SK-N-SH treated with all-trans-retinoic acid at 6 μM for 48 hours (cell line): ENCODE measurements at regions not wholly inside any gene's neighbourhood (a gene's known extent, or its start where the extent isn't known, plus 50 kb on each side); places are given as distances from the start of the nearest gene placed in this dataset.

Source experiments
- OSR1 ChIP-seq: fragments of 250-450 bp; sonication (Bioruptor Pico); IDR thresholded peaks from 2 replicates; pipeline ENCODE4 v1.8.0; 2022; ENCODE audit warnings: moderate library complexity, mild to moderate bottlenecking, inconsistent platforms
- ZFP3 ChIP-seq: fragments of 250-450 bp; sonication (Bioruptor Pico); IDR thresholded peaks from 2 replicates; pipeline ENCODE4 v1.5.0; 2020; ENCODE audit warnings: mild to moderate bottlenecking, moderate library complexity
- ZFP30 ChIP-seq: fragments of 450-650 bp; formaldehyde crosslinking; IDR thresholded peaks from 2 replicates; pipeline ENCODE4 v1.5.0; 2022; ENCODE audit warnings: mild to moderate bottlenecking, moderate library complexity
- ZNF565 ChIP-seq: fragments of 450-650 bp; formaldehyde crosslinking; conservative IDR thresholded peaks from 2 replicates; pipeline ENCODE4 v1.5.0; 2020; ENCODE audit warnings: low read depth, mild to moderate bottlenecking, moderate library complexity
- ZNF70 ChIP-seq: fragments of 450-650 bp; formaldehyde crosslinking; IDR thresholded peaks from 2 replicates; pipeline ENCODE4 v1.5.0; 2020; ENCODE audit warnings: mild to moderate bottlenecking, moderate library complexity
- ZNF8 ChIP-seq: fragments of 450-650 bp; formaldehyde crosslinking; IDR thresholded peaks from 2 replicates; pipeline ENCODE4 v1.5.0; 2020; ENCODE audit warnings: mild to moderate bottlenecking, moderate library complexity
- TF ChIP-seq, protein P1 (sequence below): fragments of 250-450 bp; sonication (Bioruptor Pico); IDR thresholded peaks from 2 replicates; pipeline ENCODE4 v1.8.0; 2020; ENCODE audit warnings: mild to moderate bottlenecking, moderate library complexity, borderline replicate concordance
- TF ChIP-seq, protein P2 (sequence below): fragments of 250-450 bp; sonication (Bioruptor Pico); IDR thresholded peaks from 2 replicates; pipeline ENCODE4 v1.8.0; 2021; ENCODE audit warnings: low read depth, mild to moderate bottlenecking, moderate library complexity, borderline replicate concordance

DNA sequence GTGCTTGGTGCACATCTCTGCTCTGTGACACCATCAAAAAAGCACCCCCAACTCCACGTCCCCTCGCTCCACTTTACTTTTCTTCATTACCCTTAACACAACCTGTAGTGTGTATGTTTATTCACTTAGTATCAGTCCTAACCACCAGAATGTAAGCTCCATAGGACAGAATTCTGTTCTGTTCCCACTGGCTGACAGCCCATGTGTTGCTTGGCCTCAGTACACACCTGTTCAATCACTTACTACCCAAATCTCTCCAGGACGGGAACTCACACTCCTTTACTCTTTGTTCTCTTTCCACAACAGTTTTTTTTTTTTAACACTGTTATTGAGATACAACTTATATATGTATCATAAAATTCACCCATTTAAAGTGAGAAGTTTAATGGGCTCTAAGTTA is 119.6 kb downstream of the MAF start:
- TF ChIP-seq ZNF565 (CRISPR knock-in tag) (no peak), ZNF8 (CRISPR knock-in tag) (no peak), ZFP30 (no peak), ZFP3 (CRISPR knock-in tag) (no peak), OSR1 (no peak), ZNF70 (CRISPR knock-in tag) (no peak)
- TF ChIP-seq, protein P1, sequence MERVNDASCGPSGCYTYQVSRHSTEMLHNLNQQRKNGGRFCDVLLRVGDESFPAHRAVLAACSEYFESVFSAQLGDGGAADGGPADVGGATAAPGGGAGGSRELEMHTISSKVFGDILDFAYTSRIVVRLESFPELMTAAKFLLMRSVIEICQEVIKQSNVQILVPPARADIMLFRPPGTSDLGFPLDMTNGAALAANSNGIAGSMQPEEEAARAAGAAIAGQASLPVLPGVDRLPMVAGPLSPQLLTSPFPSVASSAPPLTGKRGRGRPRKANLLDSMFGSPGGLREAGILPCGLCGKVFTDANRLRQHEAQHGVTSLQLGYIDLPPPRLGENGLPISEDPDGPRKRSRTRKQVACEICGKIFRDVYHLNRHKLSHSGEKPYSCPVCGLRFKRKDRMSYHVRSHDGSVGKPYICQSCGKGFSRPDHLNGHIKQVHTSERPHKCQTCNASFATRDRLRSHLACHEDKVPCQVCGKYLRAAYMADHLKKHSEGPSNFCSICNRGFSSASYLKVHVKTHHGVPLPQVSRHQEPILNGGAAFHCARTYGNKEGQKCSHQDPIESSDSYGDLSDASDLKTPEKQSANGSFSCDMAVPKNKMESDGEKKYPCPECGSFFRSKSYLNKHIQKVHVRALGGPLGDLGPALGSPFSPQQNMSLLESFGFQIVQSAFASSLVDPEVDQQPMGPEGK (CRISPR knock-in tag) = no peak
- TF ChIP-seq, protein P2, sequence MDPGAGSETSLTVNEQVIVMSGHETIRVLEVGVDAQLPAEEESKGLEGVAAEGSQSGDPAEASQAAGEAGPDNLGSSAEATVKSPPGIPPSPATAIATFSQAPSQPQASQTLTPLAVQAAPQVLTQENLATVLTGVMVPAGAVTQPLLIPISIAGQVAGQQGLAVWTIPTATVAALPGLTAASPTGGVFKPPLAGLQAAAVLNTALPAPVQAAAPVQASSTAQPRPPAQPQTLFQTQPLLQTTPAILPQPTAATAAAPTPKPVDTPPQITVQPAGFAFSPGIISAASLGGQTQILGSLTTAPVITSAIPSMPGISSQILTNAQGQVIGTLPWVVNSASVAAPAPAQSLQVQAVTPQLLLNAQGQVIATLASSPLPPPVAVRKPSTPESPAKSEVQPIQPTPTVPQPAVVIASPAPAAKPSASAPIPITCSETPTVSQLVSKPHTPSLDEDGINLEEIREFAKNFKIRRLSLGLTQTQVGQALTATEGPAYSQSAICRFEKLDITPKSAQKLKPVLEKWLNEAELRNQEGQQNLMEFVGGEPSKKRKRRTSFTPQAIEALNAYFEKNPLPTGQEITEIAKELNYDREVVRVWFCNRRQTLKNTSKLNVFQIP (CRISPR knock-in tag) = no peak
